HG03460 (cell line): ENCODE measurements at regions not wholly inside any gene's neighbourhood (a gene's known extent, or its start where the extent isn't known, plus 50 kb on each side); places are given as distances from the start of the nearest gene placed in this dataset.
"Not testable (repeated sequence)": the region's sequence is repeated elsewhere in the genome, so short reads cannot be mapped to it uniquely, and the experiment has no call there.

Experiments used
- ATAC-seq: cut with Tn5 transposase; IDR thresholded peaks from one replicate; pipeline ENCODE4 v1.9.1; 2021; ENCODE audit not compliant: unreplicated experiment

DNA sequence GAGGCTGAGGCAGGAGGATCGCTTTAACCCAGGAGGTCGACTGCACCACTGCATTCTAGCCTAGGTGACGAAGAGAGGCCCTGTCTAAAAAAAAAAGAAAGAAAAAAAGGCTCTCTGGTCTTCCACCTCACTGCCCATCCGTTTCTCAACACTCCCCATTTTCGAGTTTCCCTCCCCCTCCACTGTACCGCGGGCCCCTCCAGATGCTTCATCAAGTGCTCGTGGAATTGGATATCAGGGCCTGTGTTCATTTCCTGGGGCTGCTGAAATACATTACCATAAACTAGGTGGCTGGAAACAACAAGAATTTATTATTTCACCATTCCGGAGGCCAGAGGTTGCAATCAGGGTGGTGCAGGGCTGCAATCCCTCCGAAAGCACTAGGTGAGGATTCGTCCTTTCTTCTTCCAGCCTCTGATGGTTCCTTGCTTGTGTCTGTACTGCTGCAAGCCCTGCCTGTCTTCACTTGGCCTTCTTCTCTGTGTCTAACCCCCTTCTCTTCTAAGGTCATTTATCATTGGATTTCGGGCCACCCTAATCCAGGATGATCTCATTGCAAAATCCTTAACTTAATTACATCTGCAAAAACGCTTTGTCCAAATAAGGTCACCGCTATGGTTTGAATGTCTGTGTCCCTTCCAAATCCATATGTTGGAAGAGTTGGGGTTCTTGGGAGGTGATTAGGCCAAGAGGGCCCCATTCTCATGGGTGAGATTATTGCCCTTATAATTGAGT is 135.1 kb downstream of the CRLF3 start:
- ATAC-seq, result not testable (repeated sequence)

DNA sequence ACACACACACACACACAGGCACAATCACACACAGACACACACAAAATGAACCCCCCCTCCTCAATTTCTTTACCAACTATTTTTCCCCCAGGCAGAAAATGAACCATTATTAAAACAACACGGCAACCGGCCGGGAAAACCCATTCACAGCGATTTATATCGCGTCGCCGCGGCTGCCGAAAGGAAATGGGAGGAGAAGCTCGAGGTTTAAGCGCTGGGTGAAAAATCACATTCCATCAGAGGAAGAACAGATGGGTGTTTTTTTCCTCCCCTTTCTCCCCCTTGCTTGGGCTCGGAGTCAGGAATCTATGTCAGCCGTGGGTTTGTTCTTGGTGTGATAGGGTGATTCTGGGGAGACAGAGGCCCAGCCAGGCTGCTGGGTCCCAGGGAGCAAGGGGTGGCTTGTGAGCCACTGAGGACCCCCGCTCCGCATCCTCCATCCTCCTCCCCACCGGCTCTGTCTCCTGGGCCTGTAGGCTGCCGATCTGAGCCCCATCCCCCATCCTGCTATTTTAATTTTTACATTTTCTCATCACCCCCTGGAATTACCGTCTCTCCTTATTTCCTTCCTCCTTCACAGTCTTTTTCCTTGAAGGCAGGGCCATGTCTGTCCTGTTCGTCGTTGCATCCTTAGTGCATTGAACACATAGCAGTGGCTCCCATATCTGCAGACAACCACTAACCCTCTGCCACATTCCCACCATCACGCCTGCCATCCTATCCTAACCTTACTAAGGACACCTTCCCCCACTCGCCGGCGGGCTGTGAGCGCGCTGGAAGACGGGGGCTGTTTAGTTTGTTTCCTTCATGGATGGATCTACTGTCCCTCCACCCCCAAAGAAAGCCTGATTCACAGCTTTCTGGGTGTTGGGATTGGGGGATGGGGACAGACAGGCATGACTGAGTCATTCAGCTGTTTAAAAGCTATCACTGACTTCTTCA is 137.7 kb downstream of the CRLF3 start:
- ATAC-seq, result not testable (repeated sequence)

DNA sequence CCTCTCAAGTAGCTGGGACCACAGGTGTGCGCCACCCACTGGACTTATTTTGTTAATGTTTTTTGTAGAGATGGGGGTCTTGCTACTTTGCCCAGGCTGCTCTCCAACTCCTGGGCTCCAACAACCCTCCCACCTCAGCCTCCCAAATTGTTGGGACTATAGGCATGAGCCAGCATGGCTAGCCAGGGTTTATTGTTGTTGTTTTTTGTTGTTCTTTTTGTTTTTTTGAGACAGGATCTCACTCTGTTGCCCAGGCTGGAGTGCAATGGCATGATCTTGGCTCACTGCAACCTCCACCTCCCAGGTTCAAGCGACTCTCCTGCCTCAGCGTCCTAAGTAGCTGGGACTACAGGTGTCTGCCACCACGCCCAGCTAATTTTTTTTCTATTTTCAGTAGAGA is 142.2 kb downstream of the CRLF3 start:
- ATAC-seq, result not testable (repeated sequence)

DNA sequence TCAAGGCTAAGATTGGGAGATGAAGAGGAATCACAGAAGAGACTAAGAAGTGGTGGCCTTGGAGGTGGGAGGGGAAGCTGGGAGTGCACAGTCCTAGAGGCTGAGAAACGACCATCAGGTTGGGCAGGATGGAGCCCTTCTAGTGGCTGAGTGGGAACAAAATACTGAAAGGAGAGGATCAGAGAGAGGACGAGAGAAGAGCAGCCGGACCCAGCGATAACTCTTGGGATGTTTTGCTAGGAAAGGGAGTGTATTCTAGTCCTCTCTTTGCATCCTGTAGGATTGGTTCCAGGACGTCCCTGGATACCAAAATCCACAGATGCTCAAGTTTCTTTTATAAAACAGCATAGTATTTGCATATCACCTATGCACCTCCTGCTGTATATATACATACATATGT is 143.8 kb downstream of the CRLF3 start:
- not testable (repeated sequence) for ATAC-seq

DNA sequence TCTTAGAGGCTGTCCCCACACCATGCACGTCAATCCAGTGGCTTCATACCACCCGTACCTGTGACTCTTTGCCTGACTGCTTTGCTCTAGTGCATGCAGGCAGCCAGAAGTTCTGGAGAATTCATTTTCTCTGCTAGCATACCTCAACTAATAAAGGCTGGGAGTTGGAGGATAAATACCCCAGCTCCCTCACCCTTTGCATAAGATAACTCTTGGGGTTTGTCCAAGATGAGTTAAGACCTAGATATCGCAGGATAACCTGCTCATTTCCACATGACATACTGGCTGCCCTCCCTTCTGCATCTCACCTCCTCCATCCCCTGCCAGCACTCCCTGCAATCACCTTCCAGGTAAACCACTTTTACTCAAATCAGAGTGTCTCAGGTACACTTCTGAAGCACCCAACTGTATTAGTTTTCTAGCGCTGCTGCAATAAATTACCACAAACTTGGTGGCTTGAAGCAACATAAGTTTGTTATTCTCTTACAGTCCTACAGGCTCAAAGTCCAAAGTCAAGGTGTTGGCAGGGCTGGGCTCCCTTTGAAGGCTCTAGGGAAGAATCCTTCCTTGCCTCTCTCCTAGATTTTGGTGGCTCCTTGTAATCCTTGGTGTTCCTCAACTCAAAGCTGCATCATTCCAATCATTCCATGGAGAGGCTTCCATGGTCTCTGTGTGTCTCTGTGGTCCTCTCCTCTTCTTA is 146.8 kb downstream of the CRLF3 start:
- no peak for ATAC-seq

DNA sequence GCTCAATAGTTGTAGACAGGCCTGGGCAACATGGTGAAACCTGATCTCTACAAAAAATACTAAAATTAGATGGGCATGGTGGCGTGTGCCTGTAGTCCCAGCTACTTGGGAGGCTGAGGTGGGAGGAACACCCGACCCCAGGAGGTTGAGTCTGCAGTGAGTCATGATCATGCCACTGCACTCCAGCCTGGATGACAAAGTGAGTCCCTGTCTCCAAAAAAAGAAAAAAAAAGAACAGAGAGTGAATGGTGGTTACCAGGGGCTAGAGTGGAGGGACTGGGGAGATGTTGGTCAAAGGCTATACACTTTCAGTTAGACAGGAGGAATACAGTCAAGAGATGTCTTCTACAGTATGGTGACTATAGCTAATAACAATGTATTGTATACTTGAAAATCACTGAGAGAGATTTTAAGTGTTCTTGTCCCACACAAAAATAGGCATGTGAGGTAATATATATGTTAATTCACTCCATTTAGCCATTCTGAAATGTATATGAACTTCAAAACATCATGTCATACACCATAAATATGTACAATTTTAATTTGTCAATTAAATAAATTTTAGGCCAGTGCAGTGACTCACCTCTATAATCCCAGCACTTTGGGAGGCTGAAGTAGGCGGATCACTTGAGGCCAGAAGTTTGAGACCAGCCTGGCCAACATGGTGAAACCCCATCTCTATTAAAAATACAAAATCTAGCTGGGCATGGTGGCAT is 148.6 kb downstream of the CRLF3 start:
- not testable (repeated sequence) for ATAC-seq

DNA sequence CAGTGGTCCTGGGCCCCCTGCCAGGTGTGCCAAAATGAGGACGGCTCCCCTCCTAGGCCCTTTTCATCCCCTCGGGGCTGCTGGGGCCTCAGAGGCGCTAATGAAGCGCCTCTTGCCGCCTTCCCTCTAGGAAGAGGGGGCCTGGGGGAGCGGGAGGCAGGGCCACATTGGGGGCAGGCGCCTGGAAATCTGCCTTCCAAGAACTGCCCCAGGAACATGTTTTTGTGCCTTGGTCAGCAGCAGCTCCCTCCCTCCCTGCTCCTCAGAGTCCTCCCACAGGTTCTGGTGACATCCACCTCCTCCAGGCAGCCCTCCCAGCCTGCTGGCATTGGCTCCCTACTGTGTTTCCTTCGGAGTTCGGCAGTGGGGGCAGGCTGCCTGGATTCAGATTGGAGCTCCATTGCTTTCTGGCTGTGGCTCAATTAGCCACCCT is 155.3 kb downstream of the CRLF3 start:
- not testable (repeated sequence) for ATAC-seq

DNA sequence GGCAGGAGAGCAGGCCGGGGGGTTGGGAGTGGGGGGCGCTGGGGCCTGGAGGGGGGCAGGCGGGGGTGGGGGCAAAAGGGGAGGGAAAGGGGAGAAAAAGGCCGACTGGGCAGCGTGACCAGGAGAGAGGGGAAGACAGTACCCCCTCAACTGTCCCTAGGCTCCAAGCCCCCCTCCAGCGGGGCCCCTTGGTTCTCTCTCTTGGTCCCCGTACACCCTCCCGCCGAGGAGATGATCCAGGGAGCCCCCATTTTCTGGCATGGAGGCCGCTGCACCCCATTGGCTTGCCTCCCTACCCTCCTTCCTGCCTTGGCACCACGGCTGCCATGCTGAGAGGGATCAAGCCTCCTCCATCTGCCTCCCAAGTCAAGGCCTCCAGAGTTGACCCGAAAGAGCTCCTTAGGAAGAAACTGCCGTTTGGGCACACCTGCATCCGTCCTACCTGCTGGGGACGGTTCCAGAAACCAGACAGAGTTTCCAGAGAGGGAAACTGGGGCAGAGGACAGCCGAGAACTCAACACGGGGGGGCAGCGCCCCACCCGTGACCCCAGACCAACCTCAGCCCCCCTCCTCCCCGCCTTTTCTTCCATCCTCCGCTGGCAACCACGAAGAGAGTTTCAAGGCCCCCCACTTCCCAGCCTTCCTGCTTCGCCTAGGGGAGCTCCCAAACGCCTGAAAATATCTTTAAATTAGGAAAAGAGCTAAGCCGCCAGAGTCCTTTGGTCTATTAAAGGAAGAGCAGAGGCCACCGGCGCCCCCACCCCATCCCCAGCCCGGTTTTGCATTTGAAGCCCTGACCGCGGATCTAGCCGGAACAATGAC is 155.9 kb downstream of the CRLF3 start:
- ATAC-seq, result not testable (repeated sequence)

DNA sequence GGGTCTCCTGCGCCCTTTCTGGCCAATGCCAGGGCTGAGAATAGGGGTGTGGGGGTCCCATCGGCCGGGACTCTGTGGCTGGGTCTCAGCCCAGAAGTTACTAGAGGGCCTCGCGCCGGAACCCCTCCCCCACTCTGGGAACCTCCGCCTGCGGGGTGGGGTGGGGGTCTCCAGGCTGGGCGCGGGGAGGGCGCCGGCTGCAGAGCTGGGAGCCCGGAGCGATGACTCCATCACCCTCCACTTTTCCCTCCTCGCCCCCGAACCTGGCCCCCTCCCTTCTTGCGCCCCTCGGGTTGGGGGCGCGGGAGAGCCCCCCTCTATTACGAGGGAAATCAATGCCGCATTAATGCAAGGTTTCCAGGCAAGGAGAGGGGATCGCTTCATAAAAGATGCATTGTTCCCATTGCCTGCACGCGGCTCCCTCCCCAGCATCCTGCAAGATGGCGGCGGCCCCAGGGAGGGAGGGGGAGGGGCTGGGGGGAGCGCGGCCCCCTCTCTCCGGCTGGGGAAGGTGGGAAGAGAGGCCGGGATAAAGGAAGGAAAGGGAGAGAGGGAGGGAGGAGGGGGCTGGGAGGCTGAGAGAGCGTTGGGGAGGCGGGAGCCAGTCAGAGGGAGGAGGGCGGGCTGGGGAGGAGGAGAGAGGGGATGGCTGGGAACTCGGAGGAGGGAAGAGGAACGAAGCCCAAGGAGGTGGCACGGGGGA is 156.7 kb downstream of the CRLF3 start:
- not testable (repeated sequence) for ATAC-seq

DNA sequence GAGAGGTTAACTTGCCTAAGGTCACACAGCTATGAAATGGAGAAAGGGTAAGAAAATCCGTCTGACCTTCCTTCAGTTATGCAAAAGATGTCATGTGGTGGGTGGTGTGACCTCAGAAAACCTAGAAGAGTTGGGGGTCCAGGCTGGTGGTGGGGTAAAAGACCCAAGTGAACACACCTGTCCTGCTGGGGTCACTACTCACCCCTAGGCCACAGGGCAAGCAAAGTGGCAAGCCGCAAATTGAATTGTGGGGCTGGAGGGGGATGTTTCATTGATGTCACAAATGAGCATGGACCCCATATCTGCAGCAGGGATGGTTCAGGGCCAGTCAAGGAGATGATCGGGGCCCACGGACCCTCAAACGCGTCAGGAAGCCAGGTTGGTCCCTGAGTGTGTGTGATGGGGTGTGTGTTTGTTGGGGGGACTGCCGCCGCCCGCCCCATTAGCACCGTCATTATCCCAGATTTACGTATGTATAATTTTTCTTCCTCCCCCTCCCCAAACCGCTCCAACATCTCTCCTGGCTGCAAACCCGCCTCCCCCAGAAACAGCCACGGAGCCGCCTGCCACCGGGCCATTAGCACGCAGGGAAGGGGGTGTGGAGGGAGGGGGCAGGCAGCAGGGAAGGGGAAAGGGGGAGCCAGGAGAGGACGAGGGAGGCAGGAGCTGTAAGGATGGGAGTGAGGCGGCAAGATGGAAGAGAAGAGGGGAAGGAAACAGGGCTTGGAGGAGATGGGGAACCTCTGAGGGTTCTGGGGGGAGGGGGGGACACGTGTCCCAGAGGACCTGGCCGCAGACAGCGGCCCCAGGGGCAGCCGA is 157.4 kb downstream of the CRLF3 start:
- not testable (repeated sequence) for ATAC-seq

DNA sequence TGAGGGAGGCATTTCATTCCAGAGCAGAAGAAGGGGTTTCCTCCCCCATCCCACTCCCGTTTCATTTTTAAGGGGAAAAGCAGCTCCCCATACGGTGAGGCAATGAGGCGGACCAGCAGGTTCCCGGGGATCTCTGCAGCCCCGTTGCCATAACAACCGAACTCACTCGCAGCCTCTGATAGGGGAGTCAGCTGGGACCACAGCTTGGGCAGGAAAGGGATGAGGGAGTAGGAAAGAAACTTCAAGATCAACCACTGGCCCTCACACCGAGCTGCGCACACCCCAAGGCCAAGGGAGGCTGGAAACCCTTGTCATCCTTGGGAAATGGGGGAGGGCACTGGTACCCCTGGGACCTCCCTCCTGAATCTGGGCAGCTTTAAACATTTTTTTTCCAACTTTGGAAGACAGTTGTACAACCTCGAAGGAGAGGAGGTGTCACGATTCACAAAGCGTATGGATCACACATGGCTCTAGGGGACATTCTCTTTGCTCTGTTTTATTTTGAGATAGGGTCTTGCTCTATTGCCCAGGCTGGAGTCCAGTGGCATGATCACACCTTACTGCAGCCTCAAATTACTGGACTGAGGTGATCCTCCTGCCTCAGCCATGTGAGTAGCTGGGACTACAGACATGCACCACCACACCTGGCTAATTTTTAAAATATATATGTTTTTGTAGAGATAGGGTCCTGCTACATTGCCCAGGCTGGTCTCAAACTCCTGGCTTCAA is 160.6 kb downstream of the CRLF3 start:
- not testable (repeated sequence) for ATAC-seq

DNA sequence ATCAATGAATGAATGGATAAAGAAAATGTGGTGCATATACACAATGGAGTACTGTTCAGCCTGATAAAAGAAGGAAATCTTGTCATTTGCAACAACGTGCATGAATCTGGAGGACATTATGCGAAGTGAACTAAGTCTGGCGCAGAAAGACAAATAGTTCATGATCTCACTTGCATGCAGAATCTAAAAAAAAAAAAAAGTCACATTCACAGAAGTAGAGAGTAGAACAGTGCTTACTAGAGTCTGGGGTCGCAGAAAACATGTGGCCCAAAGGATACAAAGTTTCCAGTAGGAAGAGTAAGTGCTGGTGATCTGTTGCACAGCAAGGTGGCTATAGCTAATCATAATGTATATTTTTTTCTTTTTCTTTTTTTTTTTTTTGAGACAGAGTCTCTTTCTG is 167.3 kb downstream of the CRLF3 start:
- ATAC-seq, result not testable (repeated sequence)

DNA sequence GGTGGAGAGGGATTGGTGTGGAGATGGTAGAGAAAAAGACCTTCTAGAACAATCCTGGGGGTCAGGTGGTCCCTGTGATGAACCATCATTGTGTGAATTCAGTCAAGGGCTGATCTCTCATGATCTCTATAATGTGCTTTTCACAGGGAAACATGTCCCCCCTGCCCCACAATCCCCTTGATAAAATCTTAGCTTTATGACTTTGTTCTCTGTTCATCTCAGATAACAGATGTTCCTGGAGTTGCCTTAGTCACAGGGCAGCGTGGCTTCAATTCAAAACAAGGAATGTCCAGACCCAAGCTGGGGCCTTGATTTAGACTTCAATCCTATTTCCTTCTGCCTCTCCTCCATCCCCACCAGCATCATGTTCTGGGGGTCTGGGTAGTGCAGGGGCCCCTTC is 171.5 kb downstream of the CRLF3 start:
- not testable (repeated sequence) for ATAC-seq

DNA sequence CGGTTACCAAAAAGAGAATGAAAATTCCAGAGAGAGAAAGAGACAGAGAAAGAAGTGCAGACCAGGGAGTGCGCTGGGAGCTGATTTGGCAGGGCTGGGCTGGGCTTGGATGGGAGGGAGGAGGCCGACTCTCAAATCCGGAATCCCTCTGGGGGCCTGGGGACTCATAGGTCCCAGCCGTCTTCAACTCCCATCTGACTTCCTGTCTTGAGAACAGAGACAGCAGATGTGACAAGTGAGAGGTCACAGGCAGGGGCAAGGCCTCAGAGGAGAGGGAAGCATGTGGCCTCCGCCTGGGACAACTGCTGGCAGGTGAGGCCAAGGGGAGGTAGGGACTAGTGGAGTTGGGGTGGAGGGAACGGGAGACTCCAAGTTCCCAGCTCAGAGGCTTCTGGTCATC is 172.9 kb downstream of the GOSR1 start:
- ATAC-seq, result not testable (repeated sequence)

DNA sequence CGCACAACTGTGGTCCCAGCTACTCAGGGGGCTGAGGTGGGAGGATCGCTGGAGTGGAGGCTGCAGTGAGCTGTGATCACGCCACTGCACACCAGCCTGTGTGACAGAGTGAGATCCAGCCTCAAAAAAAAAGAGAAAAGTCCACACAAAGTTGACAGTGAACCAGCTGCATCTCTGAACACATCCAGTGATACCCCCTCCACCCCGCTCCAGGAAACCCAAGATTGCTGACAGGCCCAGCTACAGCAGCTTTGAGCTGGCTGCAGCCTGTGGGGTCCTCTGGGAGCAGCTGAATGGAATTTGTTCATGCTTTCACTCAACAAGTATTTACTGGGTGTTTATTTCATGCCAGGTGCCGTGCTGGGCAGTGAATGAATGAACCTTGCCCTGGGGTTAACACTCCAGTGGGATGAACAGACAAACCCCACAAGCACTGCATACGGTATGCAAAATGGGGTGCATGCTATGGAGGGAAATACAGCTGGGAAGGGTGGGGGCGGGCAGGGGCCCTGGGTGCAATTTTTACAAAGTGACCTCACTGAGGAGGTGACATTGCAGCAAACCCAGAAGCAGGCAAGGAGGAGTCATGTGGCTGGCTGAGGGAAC is 170.9 kb downstream of the GOSR1 start:
- not testable (repeated sequence) for ATAC-seq

DNA sequence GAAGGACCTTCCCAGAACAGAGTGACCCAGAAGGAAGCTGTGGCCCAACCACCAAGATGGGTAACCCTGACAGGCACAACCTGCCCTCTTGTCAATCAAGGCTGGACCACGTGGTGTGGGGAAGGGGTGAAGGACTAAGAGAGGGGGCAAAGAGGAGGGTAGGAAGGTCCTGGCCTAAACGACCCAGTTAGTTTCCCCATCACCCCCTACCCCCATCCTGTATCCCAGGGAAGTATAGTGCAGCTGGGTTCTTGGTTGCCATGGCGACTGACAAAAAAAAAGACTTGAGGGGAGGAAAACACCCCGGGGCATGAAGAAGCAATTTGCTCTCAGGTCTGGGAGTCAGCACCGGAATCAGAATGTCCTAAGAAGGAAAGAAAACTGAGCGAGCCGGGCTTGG is 168.7 kb downstream of the GOSR1 start:
- not testable (repeated sequence) for ATAC-seq

DNA sequence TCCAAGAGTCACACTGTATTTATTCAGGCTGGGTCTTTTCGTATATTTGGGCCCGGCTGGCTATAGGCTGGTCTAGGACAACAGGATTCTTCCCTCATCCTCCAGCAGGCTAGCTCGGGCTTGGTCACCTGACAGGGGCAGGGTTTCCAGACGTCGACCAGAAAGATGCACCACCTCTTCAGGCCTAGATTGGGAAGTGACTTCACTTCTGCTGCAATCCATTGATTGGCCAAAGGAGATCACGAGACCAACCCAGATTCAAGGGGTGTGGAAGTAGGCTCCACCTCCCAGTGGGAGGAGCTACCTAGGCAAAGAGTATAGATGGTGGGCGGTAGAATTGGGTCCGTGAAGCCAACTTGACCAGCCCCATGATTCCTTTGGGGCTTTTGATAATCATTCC is 167.5 kb downstream of the GOSR1 start:
- not testable (repeated sequence) for ATAC-seq
